Sigmoid colon (tissue), 4 donors: ENCODE measurements at regions not wholly inside any gene's neighbourhood (a gene's known extent, or its start where the extent isn't known, plus 50 kb on each side); places are given as distances from the start of the nearest gene placed in this dataset.

Experiments used
- EP300 ChIP-seq, 4 donors: sonication (generic); formaldehyde crosslinking; IDR thresholded peaks; one replicate each; pipeline ENCODE4 v1.6.1; 2017; ENCODE audit warnings: antibody characterized with exemption in 4 of 4
- POLR2A ChIP-seq, 2 donors: fragments of 450-650 bp; IDR thresholded peaks; one replicate each; pipeline ENCODE4 v1.6.1; 2016; ENCODE audit warnings: antibody characterized with exemption in 2 of 2, mild to moderate bottlenecking in 2 of 2, moderate library complexity in 2 of 2
- POLR2AphosphoS5 ChIP-seq, 4 donors: sonication (generic); formaldehyde crosslinking; IDR thresholded peaks; one replicate each; pipeline ENCODE4 v1.6.1; 2017; ENCODE audit warnings: antibody characterized with exemption in 4 of 4
- TF ChIP-seq, protein P1 (sequence below), 4 experiments: fragments of 450-650 bp in 3 of 4; fragments of 200-600 bp in 1 of 4; IDR thresholded peaks; one replicate each; pipeline ENCODE4 v1.5.1; 2016 to 2019; ENCODE audit warnings: antibody characterized with exemption in 4 of 4, mild to moderate bottlenecking in 3 of 4, moderate library complexity in 2 of 4

DNA sequence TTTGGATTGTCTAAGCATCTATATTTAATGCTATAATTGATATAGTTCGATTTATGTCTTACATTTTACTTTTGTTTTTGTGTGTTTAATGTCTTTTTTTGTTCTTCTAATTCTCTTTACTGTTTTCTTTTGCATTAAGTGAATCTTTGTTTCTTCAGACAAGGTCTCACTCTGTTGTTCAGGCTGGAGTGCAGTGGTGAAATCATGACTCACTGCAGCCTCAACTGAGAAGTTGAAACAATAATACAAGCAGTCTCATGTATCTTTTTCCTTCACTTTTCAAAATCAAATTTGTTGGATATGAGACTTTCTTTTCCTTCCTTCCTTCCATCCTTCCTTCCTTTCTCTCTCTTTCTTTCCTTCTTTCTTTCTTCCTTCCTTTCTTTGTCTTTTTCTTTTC lies 1401.6 kb downstream of the ADGRL3 start:
- TF ChIP-seq, protein P1, sequence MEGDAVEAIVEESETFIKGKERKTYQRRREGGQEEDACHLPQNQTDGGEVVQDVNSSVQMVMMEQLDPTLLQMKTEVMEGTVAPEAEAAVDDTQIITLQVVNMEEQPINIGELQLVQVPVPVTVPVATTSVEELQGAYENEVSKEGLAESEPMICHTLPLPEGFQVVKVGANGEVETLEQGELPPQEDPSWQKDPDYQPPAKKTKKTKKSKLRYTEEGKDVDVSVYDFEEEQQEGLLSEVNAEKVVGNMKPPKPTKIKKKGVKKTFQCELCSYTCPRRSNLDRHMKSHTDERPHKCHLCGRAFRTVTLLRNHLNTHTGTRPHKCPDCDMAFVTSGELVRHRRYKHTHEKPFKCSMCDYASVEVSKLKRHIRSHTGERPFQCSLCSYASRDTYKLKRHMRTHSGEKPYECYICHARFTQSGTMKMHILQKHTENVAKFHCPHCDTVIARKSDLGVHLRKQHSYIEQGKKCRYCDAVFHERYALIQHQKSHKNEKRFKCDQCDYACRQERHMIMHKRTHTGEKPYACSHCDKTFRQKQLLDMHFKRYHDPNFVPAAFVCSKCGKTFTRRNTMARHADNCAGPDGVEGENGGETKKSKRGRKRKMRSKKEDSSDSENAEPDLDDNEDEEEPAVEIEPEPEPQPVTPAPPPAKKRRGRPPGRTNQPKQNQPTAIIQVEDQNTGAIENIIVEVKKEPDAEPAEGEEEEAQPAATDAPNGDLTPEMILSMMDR (IDR thresholded peaks at IDR 0.05) = no peak
- TF ChIP-seq POLR2A (IDR thresholded peaks at IDR 0.05) = no peak
- no peak for TF ChIP-seq EP300 (IDR thresholded peaks at IDR 0.05)
- TF ChIP-seq POLR2AphosphoS5 (IDR thresholded peaks at IDR 0.05) = no peak
